ENCODE measurements at regions not wholly inside any gene's neighbourhood (a gene's known extent, or its start where the extent isn't known, plus 50 kb on each side); places are given as distances from the start of the nearest gene placed in this dataset.
"Not testable (repeated sequence)": the region's sequence is repeated elsewhere in the genome, so short reads cannot be mapped to it uniquely, and the experiment has no call there.

DNA sequence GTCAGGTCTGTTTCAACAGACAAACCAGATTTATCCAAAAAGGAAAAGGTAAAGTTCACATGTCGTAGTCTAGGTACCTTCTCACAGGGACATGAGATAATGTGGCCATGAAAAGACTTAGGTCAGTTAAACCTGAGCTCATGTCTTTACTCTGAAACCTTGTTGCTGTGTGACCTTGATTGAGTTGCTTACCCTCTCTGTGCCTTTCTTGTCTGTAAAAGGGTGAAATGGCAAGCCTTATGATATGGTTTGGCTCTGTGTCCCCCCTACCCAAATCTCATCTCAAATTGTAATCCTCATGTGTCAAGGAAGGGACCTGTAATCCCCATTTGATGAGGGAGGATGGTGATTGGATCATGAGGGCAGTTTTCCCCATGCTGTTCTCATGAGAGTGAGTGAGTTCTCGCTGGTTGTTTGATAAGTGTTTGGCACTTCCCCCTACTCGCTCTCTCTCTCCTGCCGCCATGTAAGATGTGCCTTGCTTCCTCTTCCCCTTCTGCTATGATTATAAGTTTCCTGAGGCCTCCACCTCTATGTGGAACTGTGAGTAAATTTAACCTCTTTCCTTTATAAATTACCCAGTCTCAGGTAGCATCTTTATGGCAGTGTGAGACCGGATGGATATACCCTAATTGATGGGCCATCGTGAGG, 299.8 kb downstream of the ADGRD1 start:
- intact Hi-C loops (cut with micrococcal nuclease): no loop called here
- H3K36me3 Mint-ChIP-seq (ENCODE audit: low read depth): no peaks in the 10 kb centered on the region

DNA sequence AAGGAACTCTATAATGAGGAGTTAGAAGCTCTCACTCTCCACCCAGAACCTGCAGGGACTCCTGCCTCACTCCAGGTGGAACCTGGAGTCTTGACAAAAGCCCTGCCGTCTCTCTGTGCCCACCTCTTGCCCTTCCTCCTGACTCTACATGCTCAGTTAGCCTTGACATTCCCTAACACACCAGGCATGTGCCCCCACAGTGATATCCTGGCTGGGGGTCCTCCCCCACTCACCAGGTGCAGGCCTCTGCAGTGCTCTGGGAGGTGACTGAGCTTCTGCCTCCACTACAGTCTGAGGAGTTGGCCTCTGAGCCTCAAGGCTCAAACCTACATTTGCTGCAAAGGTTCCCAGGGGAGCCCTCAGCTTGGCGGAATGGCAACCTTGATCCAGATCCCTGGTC, 300.7 kb downstream of the ADGRD1 start:
- H3K27me3 Mint-ChIP-seq (ENCODE audit: insufficient read depth): no peaks in the 10 kb centered on the region
- H3K9me3 Mint-ChIP-seq: no peaks in the 10 kb centered on the region
- H3K27ac Mint-ChIP-seq: no peak overlapping the region
- H3K4me1 Mint-ChIP-seq (ENCODE audit: low read depth): no peaks in the 10 kb centered on the region
- DNase-seq (ENCODE audit: low spot score): no peak
- no peak overlapping the region for H3K4me3 Mint-ChIP-seq
- intact Hi-C loops (cut with micrococcal nuclease): no loop called here
- H3K36me3 Mint-ChIP-seq (ENCODE audit: low read depth): no peaks in the 10 kb centered on the region

More for the DNA sequence above, 299.8 kb downstream of the ADGRD1 start:
- Mint-ChIP-seq H3K4me1 (ENCODE audit: low read depth) (no peaks in the 10 kb centered on the region), H3K9me3 (no peaks in the 10 kb centered on the region), H3K27ac (no peak overlapping the region), H3K27me3 (ENCODE audit: insufficient read depth) (no peaks in the 10 kb centered on the region), H3K4me3 (no peak overlapping the region)
- DNase-seq (ENCODE audit: low spot score): no peak

DNA sequence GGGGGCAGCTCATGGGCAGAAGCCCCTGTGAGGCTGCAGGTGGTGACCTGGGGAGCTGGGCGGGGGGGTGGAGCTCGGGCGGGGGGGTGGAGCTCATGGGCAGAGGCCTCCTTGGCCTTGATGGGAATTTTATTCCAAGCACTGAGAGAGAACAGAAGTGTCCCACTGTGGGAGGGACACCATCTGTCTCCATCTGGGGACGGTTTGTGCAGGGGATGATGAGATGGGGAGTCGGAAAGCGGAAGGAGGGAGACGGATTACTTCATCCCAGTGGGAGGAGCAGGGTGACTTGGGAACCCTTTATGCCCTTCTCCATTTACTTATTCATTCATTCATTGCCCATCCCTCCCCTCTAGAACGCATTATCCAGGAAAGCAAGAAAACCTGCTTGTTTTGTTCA, 304.7 kb downstream of the ADGRD1 start:
- Mint-ChIP-seq H3K4me3 (no peak overlapping the region), H3K27me3 (ENCODE audit: insufficient read depth) (no peaks in the 10 kb centered on the region), H3K27ac (no peak overlapping the region), H3K4me1 (ENCODE audit: low read depth) (no peaks in the 10 kb centered on the region), H3K9me3 (no peaks in the 10 kb centered on the region), H3K36me3 (ENCODE audit: low read depth) (no peaks in the 10 kb centered on the region)
- intact Hi-C loops (cut with micrococcal nuclease): no loop called here
- DNase-seq (ENCODE audit: low spot score): no peak

DNA sequence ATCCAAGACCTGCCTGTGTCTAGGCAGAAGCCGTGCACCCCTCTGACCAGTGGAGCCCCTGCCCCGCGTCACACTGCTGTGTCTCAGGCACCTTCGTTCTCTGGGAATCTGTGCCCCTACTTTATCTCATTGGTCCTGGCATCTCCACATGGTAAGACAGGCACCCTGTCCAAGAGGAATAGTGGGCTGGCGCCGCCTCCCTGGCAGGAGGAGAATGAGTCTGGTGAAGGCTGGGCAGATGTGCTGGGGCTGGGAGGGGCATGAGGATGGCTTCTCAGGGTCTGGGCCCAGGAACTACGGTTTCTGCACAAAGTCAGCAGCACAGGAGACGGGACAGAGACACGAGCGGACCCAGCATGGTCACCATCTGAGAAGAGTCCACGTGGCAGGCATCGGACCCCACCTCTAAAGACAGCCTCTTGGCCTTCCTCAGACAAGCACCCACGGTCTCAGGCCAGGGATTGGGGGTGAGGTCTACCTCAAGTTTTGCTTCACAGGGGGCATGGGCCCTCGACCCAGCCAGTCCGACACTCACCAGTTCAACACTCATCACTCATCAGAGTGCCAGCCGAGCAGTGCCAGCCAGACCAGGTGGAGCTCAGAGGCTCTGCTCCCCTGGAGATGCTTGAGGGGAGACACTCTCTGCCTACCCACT, 306.7 kb downstream of the ADGRD1 start:
- Mint-ChIP-seq H3K4me3 (no peak overlapping the region), H3K27ac (no peak overlapping the region), H3K27me3 (ENCODE audit: insufficient read depth) (no peaks in the 10 kb centered on the region), H3K4me1 (ENCODE audit: low read depth) (no peaks in the 10 kb centered on the region), H3K36me3 (ENCODE audit: low read depth) (no peaks in the 10 kb centered on the region), H3K9me3 (no peaks in the 10 kb centered on the region)
- intact Hi-C loops (cut with micrococcal nuclease): no loop called here
- DNase-seq (ENCODE audit: low spot score): no peak

DNA sequence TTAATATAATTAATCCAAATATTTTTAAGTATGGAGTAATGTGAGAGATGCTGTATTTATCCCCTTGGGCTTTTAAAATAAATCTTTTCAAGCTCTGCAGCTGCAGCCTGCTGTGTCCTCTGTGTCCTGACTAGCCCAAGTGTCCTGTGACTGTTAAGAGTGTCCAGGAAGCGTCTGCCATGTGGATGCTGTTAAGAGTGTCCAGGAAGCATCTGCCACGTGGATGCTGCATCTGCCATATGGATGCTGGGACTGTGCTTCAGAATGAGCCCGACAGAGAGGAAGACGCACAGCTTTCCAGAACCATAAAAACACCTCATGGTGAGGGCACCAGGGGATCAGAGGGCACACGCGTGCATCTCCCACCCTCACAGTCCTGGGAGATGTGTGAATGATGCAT, 307.2 kb downstream of the ADGRD1 start:
- Mint-ChIP-seq H3K4me3 (no peak overlapping the region), H3K4me1 (ENCODE audit: low read depth) (no peaks in the 10 kb centered on the region), H3K27ac (no peak overlapping the region), H3K36me3 (ENCODE audit: low read depth) (no peaks in the 10 kb centered on the region), H3K27me3 (ENCODE audit: insufficient read depth) (no peaks in the 10 kb centered on the region), H3K9me3 (no peaks in the 10 kb centered on the region)
- intact Hi-C loops (cut with micrococcal nuclease): no loop called here
- no peak for DNase-seq (ENCODE audit: low spot score)

DNA sequence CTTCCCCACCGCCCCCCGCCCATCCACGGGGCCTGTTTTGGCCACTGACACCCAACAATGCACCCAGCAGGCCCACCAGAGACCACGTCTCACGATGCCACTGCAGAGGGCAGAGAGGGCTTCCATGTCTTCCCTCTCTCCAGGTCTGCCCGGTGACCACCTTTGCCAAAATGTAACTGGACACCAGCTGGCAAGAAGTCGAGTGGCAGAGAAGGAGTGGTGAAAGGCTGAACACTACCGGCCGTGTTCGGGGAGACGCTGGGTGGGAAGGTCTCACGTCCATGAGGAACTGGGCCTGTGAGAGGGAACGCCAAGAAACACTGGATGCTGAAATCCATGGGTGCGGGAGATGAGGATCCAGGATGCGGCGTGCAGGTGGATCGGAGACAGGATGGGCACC, 308.2 kb downstream of the ADGRD1 start:
- Mint-ChIP-seq H3K27me3 (ENCODE audit: insufficient read depth) (no peaks in the 10 kb centered on the region), H3K4me3 (no peak overlapping the region), H3K36me3 (ENCODE audit: low read depth) (no peaks in the 10 kb centered on the region), H3K9me3 (no peaks in the 10 kb centered on the region), H3K4me1 (ENCODE audit: low read depth) (no peaks in the 10 kb centered on the region), H3K27ac (no peak overlapping the region)
- intact Hi-C loops (cut with micrococcal nuclease): no loop called here
- no peak for DNase-seq (ENCODE audit: low spot score)

DNA sequence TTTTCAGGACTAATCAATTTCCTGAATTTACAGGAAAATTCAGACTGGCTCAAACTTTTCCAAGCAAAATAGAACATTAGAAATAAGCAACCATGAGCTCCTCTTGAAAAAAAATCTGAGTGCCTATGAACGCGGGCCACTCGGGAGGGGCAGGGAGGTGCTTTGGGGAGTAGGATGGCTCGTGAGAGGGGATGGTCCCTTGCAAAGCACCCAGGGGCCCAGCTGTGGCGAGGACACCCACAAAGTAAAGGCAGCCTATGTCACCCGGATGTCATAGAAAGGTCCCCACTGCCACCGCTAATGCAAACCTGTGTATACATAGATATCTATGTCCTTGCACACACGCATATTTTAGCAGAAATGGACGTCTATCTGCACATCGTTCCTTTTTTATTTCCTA, 309.9 kb downstream of the ADGRD1 start:
- H3K27ac Mint-ChIP-seq: no peak overlapping the region
- H3K4me1 Mint-ChIP-seq (ENCODE audit: low read depth): no peaks in the 10 kb centered on the region
- no peaks in the 10 kb centered on the region for H3K9me3 Mint-ChIP-seq
- H3K27me3 Mint-ChIP-seq (ENCODE audit: insufficient read depth): no peaks in the 10 kb centered on the region
- H3K36me3 Mint-ChIP-seq (ENCODE audit: low read depth): no peaks in the 10 kb centered on the region
- no peak for DNase-seq (ENCODE audit: low spot score)
- intact Hi-C loops (cut with micrococcal nuclease): no loop called here
- H3K4me3 Mint-ChIP-seq: no peak overlapping the region

DNA sequence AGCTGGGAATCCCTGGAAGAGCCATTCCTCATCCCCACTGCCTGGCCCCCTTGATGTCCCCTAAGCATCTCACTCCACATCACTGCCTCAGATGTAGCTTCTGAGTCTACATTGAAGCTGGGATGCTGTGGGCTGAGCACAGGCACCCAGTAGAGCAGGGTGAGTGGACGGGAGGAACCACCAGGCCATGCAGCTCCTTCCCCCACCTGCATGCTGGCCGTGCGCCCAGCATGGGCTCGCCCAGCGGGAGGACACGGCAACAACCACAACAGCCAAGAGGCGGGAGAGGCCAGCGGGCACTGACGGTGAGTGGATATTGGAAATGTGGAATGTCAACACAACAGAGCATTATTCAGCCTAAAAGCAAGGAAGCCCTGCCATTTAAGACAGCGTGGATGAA, 310.9 kb downstream of the ADGRD1 start:
- no peak for DNase-seq (ENCODE audit: low spot score)
- Mint-ChIP-seq H3K4me3 (no peak overlapping the region), H3K27me3 (ENCODE audit: insufficient read depth) (no peaks in the 10 kb centered on the region), H3K9me3 (no peaks in the 10 kb centered on the region), H3K27ac (no peak overlapping the region), H3K36me3 (ENCODE audit: low read depth) (no peaks in the 10 kb centered on the region), H3K4me1 (ENCODE audit: low read depth) (no peaks in the 10 kb centered on the region)
- intact Hi-C loops (cut with micrococcal nuclease): no loop called here

DNA sequence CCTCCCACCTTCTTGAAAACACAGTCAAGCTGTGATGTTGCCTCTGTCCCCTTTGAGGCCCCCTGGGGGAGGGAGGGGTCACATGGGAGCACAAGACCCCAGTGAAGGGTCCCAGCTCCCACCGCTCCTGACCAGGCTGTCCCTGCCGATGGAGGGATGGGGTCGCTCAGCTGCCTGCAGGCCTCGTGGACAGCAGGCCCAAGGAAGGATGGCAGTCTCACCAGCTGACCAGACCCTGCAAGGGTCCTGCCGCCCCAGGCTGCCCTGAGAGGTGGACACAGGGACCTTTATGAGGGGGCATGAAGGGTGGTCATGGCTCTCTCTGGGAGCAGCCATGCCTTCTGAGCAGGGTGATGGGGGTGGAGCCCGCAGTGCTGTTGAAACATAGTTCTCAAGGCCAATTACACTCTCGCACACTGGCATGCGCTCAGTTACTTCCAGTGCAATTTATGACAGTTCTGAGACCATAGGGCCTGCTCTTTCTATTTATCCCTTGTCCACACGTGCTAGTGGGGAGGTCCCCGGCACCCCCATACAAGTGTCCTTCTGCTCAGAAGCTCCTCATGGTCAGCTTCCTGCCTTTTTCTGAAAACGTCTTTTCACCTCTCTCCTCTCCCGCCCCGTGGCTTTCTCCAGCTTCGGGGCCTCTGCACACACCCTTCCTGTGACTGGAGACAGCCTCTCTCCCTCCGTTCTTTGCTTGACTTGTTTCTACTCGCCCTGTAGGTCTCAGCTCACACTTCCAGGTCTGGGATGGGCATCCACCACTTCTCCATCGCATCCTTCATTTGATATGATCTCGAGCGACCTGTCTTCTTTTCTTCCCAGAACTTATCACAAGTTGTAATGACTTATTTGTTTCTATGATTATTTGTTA, 313.1 kb downstream of the ADGRD1 start:
- H3K27me3 Mint-ChIP-seq (ENCODE audit: insufficient read depth): no peaks in the 10 kb centered on the region
- intact Hi-C loops (cut with micrococcal nuclease): no loop called here
- no peaks in the 10 kb centered on the region for H3K4me1 Mint-ChIP-seq (ENCODE audit: low read depth)
- H3K27ac Mint-ChIP-seq: no peak overlapping the region
- no peaks in the 10 kb centered on the region for H3K36me3 Mint-ChIP-seq (ENCODE audit: low read depth)
- no peaks in the 10 kb centered on the region for H3K9me3 Mint-ChIP-seq
- no peak overlapping the region for H3K4me3 Mint-ChIP-seq
- DNase-seq (ENCODE audit: low spot score): no peak

DNA sequence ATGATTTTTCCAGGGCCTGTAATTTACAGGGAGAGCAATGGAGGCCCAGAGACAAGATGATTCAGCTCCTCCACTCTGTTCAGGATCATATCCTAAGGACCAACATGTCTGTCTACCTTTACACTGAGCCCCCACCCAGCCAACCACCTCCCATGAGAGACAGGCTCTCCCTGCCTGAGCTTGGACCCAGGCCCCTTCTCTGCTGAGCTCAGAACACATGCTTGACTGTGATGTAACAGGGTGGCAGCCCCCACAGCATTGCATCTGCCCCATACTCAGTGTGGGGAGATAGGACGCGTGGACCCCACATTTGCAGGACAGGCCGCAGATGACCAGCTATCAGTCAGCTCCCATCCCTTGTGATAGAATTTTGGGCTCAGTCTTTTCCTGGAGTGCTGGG, 313.9 kb downstream of the ADGRD1 start:
- Mint-ChIP-seq H3K27ac (no peak overlapping the region), H3K36me3 (ENCODE audit: low read depth) (no peaks in the 10 kb centered on the region), H3K27me3 (ENCODE audit: insufficient read depth) (no peaks in the 10 kb centered on the region), H3K4me1 (ENCODE audit: low read depth) (no peaks in the 10 kb centered on the region), H3K4me3 (no peak overlapping the region), H3K9me3 (no peaks in the 10 kb centered on the region)
- intact Hi-C loops (cut with micrococcal nuclease): no loop called here
- no peak for DNase-seq (ENCODE audit: low spot score)

DNA sequence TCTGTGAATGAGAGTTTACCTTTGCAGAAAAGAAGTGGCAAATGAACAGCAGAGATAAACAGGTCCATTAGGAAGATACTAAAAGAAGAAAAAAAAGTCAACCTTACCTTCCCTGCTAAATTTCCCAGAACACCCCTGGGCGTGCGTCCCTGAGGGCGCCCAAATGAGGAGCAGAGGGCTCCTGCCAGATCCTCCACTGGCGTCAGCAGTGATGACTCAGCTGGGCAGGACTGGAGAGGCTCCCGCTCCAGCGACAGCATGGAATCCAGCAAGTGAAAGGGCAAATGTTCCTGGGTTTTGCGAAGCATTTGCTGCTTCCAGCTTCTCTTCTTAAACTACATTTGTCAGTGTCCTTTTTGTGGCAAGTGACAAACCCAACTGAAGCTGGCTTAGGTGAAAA, 314.4 kb downstream of the ADGRD1 start:
- DNase-seq (ENCODE audit: low spot score); intact Hi-C loops (cut with micrococcal nuclease): not testable (repeated sequence)

DNA sequence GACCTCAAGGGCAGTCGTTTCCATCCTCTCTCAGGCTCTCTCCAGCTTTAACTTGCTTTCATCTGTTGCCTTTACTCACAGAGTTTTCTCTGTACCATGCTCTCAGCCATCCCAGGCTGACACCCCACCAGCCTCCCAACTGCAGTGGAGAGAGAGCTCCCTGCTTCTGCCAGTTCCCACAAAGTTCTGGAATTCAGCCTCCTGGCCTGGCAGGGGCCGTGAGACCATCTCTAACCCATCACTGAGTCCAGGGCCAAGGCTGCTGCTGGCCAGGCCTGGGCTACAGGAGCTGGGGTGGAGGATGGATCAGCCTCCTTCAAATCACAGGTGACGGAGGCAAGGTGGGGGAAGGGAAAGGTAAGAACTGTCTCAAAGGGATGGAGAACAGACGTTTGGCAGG, 314.9 kb downstream of the ADGRD1 start:
- H3K9me3 Mint-ChIP-seq; intact Hi-C loops (cut with micrococcal nuclease); H3K4me3 Mint-ChIP-seq; H3K27ac Mint-ChIP-seq; H3K4me1 Mint-ChIP-seq (ENCODE audit: low read depth); H3K27me3 Mint-ChIP-seq (ENCODE audit: insufficient read depth); DNase-seq (ENCODE audit: low spot score); H3K36me3 Mint-ChIP-seq (ENCODE audit: low read depth): not testable (repeated sequence)

More for the DNA sequence above, 314.4 kb downstream of the ADGRD1 start:
- not testable (repeated sequence) for H3K4me3 Mint-ChIP-seq; H3K9me3 Mint-ChIP-seq; H3K27me3 Mint-ChIP-seq (ENCODE audit: insufficient read depth); H3K27ac Mint-ChIP-seq; H3K4me1 Mint-ChIP-seq (ENCODE audit: low read depth); H3K36me3 Mint-ChIP-seq (ENCODE audit: low read depth)

DNA sequence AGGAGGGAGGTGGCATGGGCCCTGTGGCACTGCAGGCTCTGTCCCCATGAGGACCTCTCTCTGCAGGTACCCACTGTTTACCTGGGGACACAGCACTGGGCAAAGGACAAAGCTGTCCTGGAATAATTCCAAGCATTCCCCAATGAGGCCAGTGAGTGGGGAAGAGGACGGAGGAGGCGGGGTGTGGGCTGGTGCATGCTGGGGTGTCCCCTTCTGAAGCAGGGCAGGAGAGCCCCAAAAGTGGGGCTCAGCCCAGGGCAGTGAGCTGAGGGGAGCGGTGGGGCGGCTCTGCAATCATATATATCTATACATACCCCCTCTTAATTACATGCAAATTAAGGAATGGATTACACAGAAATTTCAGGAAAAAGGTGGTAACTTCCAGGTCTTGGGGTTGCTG, 315.8 kb downstream of the ADGRD1 start:
- Mint-ChIP-seq H3K27me3 (ENCODE audit: insufficient read depth) (no peaks in the 10 kb centered on the region), H3K4me3 (no peak overlapping the region), H3K9me3 (no peaks in the 10 kb centered on the region), H3K36me3 (ENCODE audit: low read depth) (no peaks in the 10 kb centered on the region), H3K4me1 (ENCODE audit: low read depth) (no peaks in the 10 kb centered on the region), H3K27ac (no peak overlapping the region)
- intact Hi-C loops (cut with micrococcal nuclease): no loop called here
- DNase-seq (ENCODE audit: low spot score): no peak

Data from activated T-helper 1 cell treated with anti-CD3 and anti-CD28 coated beads, Interleukin-12 subunit alpha, Interleukin-12 subunit beta, Interleukin-2, Interleukin-4 antibody, amounts not matched to agents 30 ng/mL and 10 ng/mL and 1 ng/mL, durations not matched to agents 14 hours and 24 hours and 36 hours (primary cell).